ENCODE measurements at regions not wholly inside any gene's neighbourhood (a gene's known extent, or its start where the extent isn't known, plus 50 kb on each side); places are given as distances from the start of the nearest gene placed in this dataset.

DNA sequence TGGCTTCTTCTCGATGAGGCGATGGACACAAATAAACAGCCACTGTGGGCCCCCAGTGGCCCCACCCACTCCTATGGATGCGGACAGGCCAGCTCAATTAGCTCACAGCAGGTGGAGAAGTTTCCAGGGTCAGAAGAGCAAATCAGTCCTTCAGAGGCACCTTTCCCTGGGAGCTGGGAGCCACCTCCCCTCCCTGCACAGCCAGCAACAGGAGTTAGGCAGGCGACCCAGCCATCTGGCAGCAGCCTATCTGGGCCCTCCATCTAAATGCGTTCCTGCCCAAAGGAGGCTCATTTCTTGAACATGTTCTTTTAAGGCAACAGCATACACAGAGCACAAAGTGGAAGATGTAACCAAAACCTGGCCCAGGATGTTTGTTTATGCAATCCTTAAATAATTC is 211.9 kb upstream of the ARRDC4 start:
- DNase-seq: no peak

DNA sequence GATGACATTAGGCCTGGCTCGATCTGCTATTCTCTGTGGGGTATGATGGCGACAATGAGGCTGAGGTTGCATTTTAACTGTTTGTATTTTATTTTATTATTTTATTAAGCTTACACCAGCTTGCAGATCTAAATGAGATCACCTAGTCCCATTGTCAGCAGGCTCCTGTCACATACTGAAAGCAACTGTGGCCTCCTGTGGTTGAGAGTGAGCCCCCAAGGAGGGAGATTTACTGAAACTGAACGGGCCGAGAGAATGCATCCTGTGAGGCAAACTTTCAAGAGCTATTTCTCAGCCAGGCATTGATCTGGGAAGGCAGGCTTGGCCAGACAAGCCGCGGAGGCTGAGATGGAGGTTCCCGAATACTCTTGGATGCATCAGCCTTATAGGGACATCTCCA is 210.4 kb upstream of the ARRDC4 start:
- no peak for DNase-seq

DNA sequence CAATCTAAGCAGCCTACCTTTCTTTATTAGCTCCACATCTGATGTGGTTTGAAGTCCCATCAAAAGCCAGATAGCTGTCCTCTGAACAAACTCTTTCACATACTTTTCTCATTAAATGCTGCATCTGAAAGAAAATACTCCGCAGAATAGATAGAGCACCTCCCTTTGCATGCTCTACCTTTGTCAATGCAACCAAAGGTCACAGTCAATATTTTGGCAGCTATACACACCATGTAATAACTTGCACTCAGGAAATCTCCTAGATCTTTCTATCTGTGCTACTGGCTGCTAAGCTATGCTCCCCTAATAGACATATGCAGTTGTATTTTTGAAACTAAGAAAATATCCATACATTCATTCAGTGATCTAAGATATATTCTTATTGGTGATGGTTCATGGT is 204.8 kb upstream of the ARRDC4 start:
- no peak for DNase-seq

DNA sequence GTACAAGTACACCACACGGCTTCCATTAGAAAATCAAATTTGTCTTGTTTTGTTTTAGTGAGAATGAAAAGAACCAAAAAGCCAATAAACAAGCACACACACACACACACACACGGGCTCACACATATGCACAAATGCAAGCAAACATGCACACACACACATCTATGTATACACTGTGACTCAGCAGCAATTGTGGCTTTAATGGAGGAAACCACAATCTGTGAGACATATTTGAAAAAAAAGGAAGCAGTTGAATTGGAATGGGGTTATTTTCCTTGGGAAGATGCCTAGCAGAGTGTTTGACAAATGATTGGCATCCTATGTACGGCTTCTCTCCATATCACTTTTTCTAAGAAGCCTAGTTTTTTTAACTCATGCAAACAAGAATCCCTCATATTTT is 201.1 kb upstream of the ARRDC4 start:
- DNase-seq: no peak

DNA sequence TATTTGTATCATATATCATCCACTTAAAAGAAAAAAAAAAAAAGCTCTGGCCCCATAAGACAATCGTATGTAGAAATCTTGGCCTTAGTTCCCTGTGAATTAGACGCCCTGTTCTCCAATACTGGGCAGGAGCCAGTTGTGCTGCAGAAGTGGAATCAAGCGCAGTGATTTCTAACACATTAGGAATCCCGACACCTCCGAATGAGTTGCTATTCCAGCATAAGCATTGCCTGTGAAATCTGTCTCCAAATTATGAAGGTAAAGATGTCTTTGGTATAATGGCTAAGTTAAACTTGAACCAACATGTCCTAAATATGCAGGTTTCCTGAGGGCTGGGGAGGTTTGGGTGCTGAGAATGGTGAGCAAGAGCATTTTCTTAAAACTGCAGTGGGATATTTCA is 199.4 kb upstream of the ARRDC4 start:
- DNase-seq: no peak

DNA sequence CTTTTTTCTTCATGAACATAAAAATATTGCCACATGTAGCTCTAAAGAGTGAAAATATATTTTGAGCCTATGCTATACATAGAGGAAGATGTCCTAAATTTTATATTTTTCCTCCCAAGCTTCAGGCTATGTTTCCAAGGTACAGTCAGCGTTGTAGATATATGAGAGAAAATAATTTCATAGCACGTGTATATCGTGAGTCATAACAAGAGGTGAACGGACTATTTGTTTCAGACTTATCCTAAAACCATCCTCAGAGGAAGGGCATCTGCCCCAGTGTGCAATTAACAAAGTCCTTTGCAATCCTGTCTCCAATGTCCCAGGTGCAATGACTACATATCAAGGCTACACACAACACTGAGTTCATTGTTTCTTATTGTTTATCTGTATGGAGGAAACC is 177.3 kb upstream of the ARRDC4 start:
- no peak for DNase-seq

DNA sequence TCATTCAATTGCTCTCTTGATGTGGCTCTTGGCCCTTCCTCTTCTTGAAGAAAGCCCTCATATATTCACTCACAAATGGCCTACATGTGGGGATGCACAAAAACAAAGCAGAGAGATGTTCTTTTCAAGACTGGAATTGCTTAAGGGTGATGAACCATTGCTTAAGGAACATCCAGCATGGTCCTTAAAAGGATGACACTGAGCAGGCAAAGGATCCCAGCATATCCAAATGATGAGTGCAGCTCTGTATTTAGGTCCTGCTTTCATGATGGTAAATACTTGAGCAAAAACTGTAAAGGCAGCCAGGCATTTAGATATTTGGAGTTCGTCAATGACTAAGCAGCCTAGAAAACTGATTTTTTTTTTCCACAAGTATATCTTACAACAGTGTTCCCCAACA is 173.8 kb upstream of the ARRDC4 start:
- no peak for DNase-seq

DNA sequence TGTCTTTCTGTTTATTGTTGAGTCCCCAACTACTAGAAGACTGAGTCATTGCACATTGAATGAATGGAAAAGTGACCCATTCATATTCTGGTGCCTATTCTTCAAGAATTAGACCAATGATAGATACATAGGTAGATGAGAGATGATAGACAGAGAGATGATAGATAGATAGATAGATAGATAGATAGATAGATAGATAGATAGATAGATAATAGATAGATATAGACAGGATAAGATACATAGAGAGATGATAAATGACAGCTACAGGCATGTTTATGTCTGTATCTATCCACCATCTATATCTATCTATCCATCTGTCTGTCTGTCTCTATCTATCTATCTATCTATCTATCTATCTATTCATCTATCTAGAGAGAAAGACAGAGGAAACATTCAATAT is 170.3 kb upstream of the ARRDC4 start:
- DNase-seq: no peak

DNA sequence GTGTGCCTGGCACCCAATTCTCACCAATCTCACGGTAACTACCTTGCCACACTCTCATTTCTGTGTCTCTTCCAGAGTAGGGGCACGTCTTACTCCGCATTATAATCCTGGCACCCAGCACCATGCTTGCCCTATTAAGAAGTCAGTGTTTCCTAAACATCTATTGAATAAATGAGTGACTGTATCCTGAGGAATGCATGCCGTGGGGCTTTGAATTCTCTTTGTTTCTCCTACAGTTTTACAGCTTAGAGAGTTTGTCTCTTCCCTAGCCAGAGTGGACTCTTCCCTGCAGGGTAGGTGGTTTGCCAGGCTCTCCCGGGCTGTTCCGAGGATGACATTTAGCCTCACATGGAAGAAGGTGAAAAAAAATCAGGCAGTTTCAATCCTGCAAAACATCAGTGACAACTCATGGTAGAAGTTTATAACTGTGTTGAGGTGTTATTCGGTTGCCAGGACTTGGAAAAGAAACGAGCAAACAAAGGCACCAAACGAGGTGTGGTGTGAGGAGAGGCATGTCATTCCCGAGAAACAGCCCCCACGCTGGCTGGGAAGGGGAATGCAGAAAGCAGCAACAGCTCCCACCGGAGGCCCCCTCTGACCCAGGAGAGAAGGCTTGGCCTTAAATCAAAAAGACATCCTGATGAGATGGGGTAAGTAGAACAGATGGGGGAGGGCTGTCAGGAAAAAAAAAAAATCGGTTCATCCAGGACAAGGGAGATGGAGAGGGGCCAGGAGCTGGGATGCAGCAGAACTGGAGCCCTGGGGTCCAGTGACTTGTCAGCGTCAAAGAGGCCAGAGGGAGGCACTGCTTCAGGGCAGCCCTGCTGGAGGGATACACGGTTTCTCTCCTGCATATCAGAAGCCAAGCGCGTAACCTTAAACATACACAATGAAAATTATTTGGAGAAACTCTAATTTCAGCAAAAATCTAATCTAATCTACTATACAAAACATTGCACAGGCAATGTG is 168.4 kb upstream of the ARRDC4 start:
- DNase-seq: no peak

DNA sequence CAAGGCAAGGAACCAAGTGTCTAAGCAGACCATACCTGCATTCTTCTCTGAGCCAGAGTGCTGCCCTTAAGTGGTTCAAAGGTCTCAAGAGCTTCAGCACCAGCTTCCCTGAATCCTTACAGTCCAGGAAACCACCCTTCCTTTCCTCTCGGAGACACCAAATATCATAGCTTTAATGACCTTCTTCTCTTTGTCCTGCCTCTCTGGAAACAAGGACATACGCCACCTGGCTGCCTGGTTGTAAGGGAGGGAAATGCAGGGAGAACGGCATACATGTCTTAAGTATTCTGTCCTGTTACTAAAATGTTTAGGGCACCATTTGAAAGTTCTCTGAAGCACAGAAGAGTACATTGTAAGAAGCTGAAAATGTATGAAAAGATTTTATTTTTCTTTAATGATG is 155.6 kb upstream of the ARRDC4 start:
- no peak for DNase-seq

DNA sequence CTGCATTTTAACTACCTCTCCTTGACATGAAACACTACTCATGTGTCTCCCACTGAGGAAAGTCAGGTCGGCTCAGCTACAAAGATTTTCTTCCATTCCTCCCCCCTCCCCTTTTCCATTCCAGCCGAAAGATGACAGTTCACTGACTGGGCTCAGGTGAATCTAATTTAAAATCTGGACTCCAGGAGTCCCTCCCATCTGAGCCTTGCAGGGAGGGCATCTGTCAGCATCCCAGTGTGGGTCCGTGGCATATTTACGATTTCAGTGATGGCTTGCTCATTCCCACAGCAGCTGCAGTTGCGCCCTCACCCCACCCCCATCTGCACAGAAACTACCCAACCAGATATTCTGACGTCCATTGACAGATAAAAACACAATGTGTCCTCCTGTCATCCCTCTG is 153.7 kb upstream of the ARRDC4 start:
- DNase-seq: no peak

DNA sequence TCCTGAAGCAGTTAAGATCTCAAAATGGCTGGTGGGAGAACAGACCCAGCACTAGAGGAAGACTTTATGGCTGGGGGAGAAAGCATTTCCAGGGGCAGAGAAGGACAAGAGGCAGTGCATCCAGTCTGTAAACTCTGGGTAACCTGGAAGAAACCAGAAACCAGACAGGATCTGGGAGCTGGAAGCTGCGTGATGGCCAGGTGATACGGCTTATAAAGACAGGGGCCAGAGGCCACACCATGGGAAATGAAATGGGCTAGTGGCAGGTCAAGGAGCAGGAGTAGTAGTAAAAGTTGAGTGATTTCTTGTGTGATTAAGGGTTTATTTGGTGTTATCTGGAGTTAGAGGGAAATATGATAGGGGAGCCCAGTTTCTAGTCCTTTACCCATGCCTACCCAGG is 144.7 kb upstream of the ARRDC4 start:
- DNase-seq: no peak

DNA sequence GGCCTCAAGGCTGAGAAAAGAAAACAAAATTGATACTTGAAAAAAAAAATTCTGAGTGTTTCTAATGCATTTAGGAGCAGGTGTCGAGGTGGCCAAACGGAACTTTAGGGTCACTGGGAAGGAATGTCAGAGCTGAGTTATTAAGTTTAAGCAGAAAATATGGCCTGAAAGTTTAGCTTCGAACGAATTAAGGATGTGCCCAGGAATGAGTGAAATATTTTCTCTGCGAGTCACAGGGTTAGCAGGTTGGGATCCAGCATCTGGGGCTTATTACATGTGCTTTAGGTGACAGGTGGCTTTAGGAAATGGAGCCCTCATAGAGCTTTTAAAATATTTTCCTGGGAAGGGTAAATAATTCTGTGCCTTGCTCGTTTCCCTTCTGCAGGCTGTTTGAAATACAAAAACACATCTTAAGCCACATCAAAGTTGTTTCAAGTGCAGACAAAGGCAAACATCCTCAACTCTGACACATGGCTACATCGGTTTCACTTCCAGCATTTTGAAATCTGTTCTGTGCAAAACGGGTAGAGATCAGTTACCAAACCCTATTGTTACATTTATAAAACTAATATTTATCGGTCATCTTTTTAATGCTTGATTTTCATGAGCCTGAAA is 143.1 kb upstream of the ARRDC4 start:
- no peak for DNase-seq

DNA sequence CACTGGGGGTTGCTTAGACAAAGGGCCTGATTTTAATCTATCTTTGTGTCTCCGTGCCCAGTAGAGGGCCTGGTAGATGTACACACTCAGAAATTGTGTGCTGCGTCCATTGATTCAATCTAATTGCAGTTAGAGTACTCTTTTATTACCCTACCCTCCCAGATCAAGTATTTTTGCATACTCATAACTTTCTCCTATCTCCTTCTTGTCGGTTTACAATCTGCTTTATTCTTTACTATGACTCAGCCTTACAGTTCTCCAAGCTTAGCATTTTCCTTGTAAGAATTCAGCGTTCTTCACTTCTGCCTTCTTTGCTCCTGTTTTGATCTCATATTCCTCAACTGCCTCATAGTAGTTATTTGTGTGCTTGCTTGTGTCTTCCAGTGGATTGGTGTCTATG is 124.5 kb upstream of the ARRDC4 start:
- DNase-seq: no peak

DNA sequence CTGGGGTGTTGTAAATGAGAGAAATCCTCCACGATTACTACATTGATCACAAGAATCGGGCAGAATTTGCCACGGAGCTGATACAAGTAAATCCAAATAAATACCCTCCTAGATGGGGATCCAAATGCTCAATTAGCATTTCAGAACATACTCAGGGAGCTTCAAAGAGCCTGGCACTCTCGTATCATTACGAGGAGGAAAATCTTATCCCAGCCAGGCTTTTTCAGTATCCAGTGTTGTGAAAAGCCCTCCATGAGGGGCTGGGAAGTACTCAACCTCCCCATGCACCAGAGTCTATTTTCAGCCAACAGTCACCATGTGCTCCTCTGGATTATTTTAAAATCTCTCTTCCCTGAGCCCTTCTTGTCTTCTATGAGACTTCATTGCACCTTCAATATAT is 122.6 kb upstream of the ARRDC4 start:
- DNase-seq: no peak

DNA sequence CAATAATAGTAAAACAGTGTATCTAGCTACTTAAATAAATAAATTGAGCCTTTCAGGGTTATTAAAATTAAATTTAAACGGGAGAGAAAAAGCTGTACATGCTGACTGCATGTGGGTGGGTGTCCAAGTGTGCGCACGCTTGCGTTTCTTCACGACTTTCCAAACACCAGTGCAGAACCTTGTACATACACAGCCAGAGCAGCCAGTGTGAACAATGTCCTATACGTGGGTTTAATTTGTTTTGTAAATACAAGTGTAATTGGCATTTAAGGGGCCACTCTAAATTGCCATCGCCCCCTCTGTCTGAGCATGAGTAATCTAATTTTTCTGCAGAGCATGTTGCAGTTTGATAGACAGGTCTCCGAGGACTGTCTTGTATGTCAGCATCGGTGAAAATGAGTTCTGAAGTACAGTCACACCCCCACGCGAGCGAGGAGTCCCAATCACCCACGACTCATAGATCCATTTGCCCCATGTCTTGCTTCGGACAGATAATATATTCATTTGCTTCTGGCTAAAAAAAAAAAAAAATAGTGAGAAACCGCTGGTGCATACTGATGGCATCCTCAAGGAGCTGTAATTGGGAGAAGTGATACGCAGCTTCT is 121.8 kb upstream of the ARRDC4 start:
- DNase-seq: no peak

DNA sequence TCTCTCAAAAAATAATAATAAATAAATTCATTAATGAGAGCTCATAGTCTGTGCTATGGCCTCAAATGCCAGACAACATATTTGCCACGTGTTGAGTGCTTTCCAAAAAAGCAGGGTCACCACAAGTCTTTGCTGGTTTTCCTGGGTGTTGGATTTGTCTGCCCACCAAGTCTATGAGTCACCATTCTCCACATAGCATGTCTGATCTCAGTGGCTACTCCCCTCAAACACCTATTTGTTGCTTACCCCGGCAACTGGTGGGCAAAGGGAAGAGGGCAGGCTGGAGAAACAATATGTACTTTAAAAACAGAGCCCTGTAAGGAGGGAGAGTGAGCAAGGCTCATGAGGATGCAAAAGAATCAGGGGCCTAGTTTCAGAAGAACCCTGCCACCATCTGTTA is 120.0 kb upstream of the ARRDC4 start:
- no peak for DNase-seq

DNA sequence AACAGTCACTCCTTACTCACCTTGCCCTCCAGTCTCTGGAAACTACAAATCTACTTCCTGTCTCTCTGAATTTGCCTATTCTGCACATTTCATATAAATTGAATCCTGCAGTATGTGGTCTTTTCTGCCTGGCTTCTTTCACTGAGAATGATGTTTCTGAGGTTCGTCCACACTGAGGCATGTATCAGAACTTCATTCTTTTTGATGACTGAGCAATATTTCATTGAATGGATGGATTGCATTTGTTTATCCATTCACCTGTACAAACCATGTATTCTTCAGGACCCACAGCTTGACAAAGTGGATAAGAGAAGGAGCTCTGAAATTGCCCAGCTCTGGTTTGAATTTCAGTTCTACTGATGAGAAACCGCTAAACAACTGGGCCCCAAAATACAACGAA is 118.9 kb upstream of the ARRDC4 start:
- DNase-seq: no peak

DNA sequence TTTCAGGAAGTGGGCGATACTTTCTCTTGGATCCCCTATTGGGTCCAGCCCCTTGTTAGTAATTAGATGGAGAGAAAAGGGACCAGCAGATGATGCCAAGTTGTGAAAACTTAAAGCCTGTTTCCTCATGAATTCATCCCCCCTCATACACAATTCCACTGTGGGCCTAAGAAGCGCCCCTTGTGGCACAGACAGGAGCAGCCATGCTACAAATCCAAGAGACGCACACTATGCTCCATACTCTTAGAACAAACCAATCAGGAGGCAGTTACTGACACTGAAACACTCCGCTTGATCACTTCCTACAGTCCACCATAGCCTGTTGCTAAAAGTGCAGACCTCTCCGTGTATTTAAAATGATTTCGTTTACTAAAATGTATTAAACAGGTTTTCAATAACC is 111.3 kb upstream of the ARRDC4 start:
- no peak for DNase-seq

DNA sequence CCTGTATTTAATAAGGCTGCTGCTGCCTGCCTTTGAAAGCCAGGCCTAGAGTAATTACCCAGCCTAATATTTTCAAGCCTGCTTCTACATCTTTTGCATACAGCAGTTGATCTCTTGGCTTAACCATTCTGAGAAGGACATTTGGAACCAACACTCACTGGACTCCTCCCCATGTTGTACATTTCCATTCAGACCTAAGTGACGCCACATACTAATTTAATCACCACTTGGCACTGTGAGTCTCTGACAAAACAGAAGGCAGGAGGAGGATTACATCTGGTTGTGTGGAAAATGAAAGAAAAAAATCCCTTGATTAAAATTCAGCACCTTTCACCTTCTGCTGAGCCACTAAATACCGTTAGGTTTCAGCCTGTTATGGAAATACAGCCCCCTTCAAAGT is 102.2 kb upstream of the ARRDC4 start:
- DNase-seq: no peak

DNA sequence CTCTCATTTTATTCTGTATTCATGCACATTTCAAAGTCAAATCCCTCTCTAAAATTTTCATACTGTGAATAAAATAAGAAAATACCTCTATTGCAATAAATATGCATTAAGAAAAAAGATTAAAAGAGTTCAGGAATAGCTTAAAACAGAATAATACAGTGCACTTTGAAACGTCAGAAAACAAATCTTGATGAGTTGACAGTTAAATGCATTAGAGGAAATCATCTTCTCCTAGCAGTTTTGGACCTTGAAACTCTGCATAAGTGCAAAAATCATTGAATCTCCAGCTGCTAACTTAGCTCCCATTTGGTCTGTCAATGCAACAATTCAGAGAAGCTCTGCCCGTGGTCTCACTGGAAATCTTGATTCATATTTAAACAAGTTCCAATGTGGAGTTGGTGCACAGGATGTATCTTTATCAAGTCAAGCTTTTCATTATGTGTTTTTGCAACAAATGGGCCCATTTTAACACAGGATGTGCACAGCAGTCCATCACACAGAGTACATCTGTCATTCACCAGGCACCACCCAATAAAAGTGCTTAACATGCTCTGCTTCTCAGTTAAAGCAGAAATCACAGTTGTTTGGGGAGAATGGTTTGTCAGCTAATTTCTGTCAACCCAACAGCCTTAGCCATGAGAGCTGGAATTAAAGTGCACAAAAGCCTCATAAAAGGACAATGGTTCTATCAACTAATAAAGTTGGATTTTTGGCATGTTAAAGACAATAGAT is 98.8 kb upstream of the ARRDC4 start:
- DNase-seq: no peak

DNA sequence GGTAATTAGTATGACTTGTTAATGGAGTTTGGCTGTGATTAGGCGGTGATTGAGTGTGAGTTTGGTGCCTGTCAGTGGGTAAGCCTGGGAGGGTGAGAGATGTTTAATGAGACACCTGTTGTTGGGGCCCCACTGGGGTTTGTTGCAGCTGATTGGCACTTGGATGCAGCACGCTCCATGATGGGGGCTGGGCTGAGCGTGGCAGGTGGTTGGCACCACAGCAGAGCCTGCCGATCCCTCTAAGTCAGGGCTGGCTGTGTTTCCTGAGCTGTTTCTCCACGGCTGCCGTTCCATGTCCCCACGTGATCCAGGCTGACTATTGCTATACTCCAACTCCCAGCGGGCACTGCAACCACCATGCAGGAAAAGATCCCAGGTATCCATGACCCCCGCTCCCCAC is 93.5 kb upstream of the ARRDC4 start:
- no peak for DNase-seq

DNA sequence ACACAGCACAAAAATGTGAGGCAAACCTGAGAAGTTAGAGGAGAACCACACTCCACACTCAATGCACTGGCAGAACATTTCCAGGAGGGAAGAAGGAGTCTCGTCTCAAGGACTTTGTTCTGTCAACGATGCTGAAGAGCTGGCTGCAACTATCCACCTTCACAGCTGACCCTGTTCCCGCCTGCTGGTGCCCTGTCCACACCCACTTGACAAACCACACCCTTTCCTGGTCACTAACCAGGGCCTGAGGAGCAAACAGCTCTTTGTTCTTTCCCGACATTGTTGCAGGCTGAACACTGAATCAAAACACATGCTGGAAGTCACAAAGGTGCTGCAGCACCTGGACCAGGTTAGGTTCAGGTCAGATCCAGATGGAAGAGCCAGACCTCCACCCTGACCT is 92.6 kb upstream of the ARRDC4 start:
- no peak for DNase-seq

DNA sequence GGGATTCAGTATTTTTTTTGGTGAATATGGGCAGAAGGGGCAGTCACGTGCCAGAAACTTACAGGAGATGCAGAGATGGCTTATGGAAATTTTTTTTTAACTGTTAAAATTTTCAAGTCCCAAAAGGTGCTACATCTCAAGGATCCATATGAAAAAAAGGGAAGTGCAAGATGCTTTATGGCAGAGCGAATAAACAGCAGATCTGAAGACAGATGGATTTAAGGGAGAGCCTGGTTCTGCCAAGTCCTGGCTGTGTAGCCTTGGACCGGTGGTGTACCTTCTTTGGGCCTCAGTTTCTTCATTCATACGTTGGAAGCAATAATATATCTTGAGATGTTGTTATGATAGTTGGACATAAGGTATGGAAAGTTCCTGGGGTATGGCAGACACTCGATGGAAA is 91.5 kb upstream of the ARRDC4 start:
- no peak for DNase-seq
